Smooth muscle cell of the brain vasculature (primary cell): ENCODE measurements at regions not wholly inside any gene's neighbourhood (a gene's known extent, or its start where the extent isn't known, plus 50 kb on each side); places are given as distances from the start of the nearest gene placed in this dataset.

Experiments used
- DNase-seq: peaks from one replicate; pipeline ENCODE4 v3.0.0-alpha.2; 2012; ENCODE audit warnings: low read depth, low spot score

GRCh38 chr1:84090447-84091245 is 53.4 kb upstream of the PRKACB start:
- DNase-seq = no peak

- no peak for DNase-seq
These were observed 54.2 kb upstream of the PRKACB start for GRCh38 chr1:84089867-84090266.

- DNase-seq = no peak
These were observed 54.6 kb upstream of the PRKACB start for GRCh38 chr1:84089465-84089864.

- DNase-seq = no peak
These were observed 57.5 kb upstream of the PRKACB start for GRCh38 chr1:84086616-84087015.

- DNase-seq = no peak
These were observed 57.9 kb upstream of the PRKACB start for GRCh38 chr1:84086189-84086588.

- no peak for DNase-seq
These were observed 60.8 kb upstream of the PRKACB start for GRCh38 chr1:84083307-84083706.

GRCh38 chr1:84078842-84079202 is 65.2 kb upstream of the PRKACB start:
- DNase-seq = no peak

GRCh38 chr1:84078108-84078841 is 65.8 kb upstream of the PRKACB start:
- no peak for DNase-seq

GRCh38 chr1:84077476-84078107 is 66.5 kb upstream of the PRKACB start:
- DNase-seq = peak; percentile 20

- DNase-seq = no peak
These were observed 70.8 kb upstream of the PRKACB start for GRCh38 chr1:84073266-84073665.

- DNase-seq = no peak
These were observed 70.4 kb upstream of the TTLL7 start for GRCh38 chr1:84069236-84069845.

- no peak for DNase-seq
These were observed 63.6 kb upstream of the TTLL7 start for GRCh38 chr1:84062496-84062895.

- DNase-seq = no peak
These were observed 62.4 kb upstream of the TTLL7 start for GRCh38 chr1:84061336-84061735.

- DNase-seq = no peak
These were observed 61.8 kb upstream of the TTLL7 start for GRCh38 chr1:84060781-84061180.

GRCh38 chr1:84048820-84049219 is 49.9 kb upstream of the TTLL7 start:
- no peak for DNase-seq
